ENCODE measurements at regions not wholly inside any gene's neighbourhood (a gene's known extent, or its start where the extent isn't known, plus 50 kb on each side); places are given as distances from the start of the nearest gene placed in this dataset.

DNA sequence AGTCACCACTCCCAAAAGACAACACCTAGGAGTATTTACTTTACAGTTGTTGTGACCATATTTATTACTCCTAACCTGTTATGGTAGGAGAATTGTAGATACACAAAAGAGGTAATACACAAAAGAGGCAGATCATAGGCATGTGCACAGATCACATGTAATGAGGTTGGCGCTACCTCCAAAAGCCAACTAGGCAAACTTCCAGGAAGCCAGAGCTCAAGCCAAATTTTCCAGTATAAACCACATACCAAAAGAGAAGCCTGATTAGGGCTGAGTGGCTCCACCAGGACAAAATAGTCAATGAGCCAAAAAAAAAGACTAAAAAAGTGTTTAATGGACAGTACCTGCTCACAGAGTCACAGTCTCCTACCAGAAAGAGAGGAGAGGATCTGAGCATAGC, 195.0 kb upstream of the PBX1 start:
- H3K27ac ChIP-seq (ENCODE audit: low read depth, low read length, severe bottlenecking) = no peak overlapping the region
- H3K36me3 ChIP-seq (ENCODE audit: control insufficient read depth, insufficient read depth, low read length) = no peaks in the 10 kb centered on the region
- H3K9me3 ChIP-seq (ENCODE audit: control insufficient read depth, low read length) = no peaks in the 10 kb centered on the region
- no peaks in the 10 kb centered on the region for H3K4me1 ChIP-seq (ENCODE audit: control insufficient read depth, insufficient read depth, low read length, poor library complexity, severe bottlenecking)
- WGBS, 2 experiments (ENCODE audit: insufficient coverage in 2 of 2) = 100% methylated on average over 1 of the region's 1 CpG; no CpG with 5 or more reads in 1 of the 2 experiments
- no peak overlapping the region for H3K4me3 ChIP-seq (ENCODE audit: extremely low read depth, insufficient read depth, low read length, poor library complexity, severe bottlenecking)

GRCh38 chr1:164366014-164366413, 193.0 kb upstream of the PBX1 start:
- H3K4me1 ChIP-seq (ENCODE audit: control insufficient read depth, insufficient read depth, low read length, poor library complexity, severe bottlenecking) = no peaks in the 10 kb centered on the region
- no peak overlapping the region for H3K27ac ChIP-seq (ENCODE audit: low read depth, low read length, severe bottlenecking)
- H3K36me3 ChIP-seq (ENCODE audit: control insufficient read depth, insufficient read depth, low read length) = no peaks in the 10 kb centered on the region
- no peaks in the 10 kb centered on the region for H3K9me3 ChIP-seq (ENCODE audit: control insufficient read depth, low read length)
- WGBS, 2 experiments (ENCODE audit: insufficient coverage in 2 of 2) = no CpG with 5 or more reads among the region's 1 CpG
- no peak overlapping the region for H3K4me3 ChIP-seq (ENCODE audit: extremely low read depth, insufficient read depth, low read length, poor library complexity, severe bottlenecking)

DNA sequence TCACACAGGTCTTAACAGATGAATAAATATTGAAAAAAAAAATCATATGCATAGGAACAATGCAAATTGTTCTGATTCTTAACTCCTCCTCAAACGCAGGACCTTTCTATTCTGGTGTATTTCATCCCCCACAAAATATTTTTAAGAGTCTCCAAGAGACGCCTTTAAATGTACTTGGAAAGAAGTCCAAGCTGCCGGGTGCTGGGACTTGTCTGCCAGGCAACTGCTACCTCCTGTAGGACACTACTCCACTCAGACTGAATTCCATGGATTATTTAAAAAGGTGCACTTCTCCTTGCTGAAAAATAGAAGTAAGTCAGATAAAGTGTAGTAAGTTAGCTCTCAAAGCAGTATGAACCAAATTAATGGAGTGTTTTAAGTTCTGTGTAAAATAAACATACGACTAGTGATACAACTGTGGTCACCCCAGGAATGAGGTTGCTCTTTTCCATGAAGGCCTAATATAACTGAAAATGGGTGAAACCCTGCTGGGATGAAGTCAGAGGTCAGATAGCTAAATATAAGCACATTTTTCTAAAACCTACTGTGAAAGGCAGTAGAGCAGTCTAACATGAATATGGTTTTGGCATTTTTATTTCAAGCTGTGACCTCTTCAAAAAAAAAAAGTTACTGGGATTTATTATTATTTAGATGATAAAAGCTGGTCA, 189.2 kb upstream of the PBX1 start:
- Histone ChIP-seq H3K36me3 (ENCODE audit: control insufficient read depth, insufficient read depth, low read length) (no peaks in the 10 kb centered on the region), H3K4me3 (ENCODE audit: extremely low read depth, insufficient read depth, low read length, poor library complexity, severe bottlenecking) (no peak overlapping the region), H3K4me1 (ENCODE audit: control insufficient read depth, insufficient read depth, low read length, poor library complexity, severe bottlenecking) (no peaks in the 10 kb centered on the region), H3K9me3 (ENCODE audit: control insufficient read depth, low read length) (no peaks in the 10 kb centered on the region), H3K27ac (ENCODE audit: low read depth, low read length, severe bottlenecking) (no peak overlapping the region)
- WGBS, 2 experiments (ENCODE audit: insufficient coverage in 2 of 2) = 86 to 100% methylated on average over 2 to 3 of the region's 4 CpGs

- Histone ChIP-seq H3K4me1 (ENCODE audit: control insufficient read depth, insufficient read depth, low read length, poor library complexity, severe bottlenecking) (no peaks in the 10 kb centered on the region), H3K9me3 (ENCODE audit: control insufficient read depth, low read length) (no peaks in the 10 kb centered on the region), H3K4me3 (ENCODE audit: extremely low read depth, insufficient read depth, low read length, poor library complexity, severe bottlenecking) (no peak overlapping the region), H3K27ac (ENCODE audit: low read depth, low read length, severe bottlenecking) (no peak overlapping the region), H3K36me3 (ENCODE audit: control insufficient read depth, insufficient read depth, low read length) (no peaks in the 10 kb centered on the region)
- WGBS, 2 experiments (ENCODE audit: insufficient coverage in 2 of 2) = 83 to 88% methylated on average over 1 to 2 of the region's 4 CpGs
Measured at GRCh38 chr1:164380893-164381292, 178.1 kb upstream of the PBX1 start.

DNA sequence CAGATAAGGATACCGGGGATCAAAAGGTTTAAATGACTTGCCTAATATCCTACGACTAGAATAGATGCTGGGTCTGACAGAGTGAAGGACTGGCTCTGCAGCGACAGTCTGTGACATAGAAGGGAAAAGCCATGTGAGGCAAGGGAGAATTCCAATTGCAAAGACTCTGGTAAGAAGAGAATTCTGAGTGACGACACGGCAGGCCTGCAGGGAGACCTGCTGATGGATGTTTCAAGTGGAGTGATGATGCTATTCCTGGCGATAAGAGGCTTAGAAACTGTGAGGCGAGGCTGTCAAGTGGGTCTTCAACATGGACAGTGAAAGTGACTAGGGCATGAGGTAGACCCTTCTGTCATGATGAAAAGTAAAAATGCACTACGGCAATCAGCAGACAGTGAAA, 176.6 kb upstream of the PBX1 start:
- H3K4me1 ChIP-seq (ENCODE audit: control insufficient read depth, insufficient read depth, low read length, poor library complexity, severe bottlenecking) = no peaks in the 10 kb centered on the region

GRCh38 chr1:164384262-164384661, 174.7 kb upstream of the PBX1 start:
- WGBS, 2 experiments (ENCODE audit: insufficient coverage in 2 of 2) = 100% methylated on average over 2 of the region's 3 CpGs; no CpG with 5 or more reads in 1 of the 2 experiments
- Histone ChIP-seq H3K4me1 (ENCODE audit: control insufficient read depth, insufficient read depth, low read length, poor library complexity, severe bottlenecking) (no peaks in the 10 kb centered on the region), H3K9me3 (ENCODE audit: control insufficient read depth, low read length) (no peaks in the 10 kb centered on the region), H3K27ac (ENCODE audit: low read depth, low read length, severe bottlenecking) (no peak overlapping the region), H3K4me3 (ENCODE audit: extremely low read depth, insufficient read depth, low read length, poor library complexity, severe bottlenecking) (no peak overlapping the region), H3K36me3 (ENCODE audit: control insufficient read depth, insufficient read depth, low read length) (no peaks in the 10 kb centered on the region)

More for the DNA sequence above, 176.6 kb upstream of the PBX1 start:
- H3K27ac ChIP-seq (ENCODE audit: low read depth, low read length, severe bottlenecking) = no peak overlapping the region
- 79 to 83% methylated on average over 6 to 7 of the region's 8 CpGs for WGBS, 2 experiments (ENCODE audit: insufficient coverage in 2 of 2)
- H3K9me3 ChIP-seq (ENCODE audit: control insufficient read depth, low read length) = no peaks in the 10 kb centered on the region
- no peak overlapping the region for H3K4me3 ChIP-seq (ENCODE audit: extremely low read depth, insufficient read depth, low read length, poor library complexity, severe bottlenecking)
- no peaks in the 10 kb centered on the region for H3K36me3 ChIP-seq (ENCODE audit: control insufficient read depth, insufficient read depth, low read length)

- no peaks in the 10 kb centered on the region for H3K9me3 ChIP-seq (ENCODE audit: control insufficient read depth, low read length)
- 33 to 43% methylated on average over 1 of the region's 2 CpGs for WGBS, 2 experiments (ENCODE audit: insufficient coverage in 2 of 2)
- no peak overlapping the region for H3K4me3 ChIP-seq (ENCODE audit: extremely low read depth, insufficient read depth, low read length, poor library complexity, severe bottlenecking)
- no peaks in the 10 kb centered on the region for H3K36me3 ChIP-seq (ENCODE audit: control insufficient read depth, insufficient read depth, low read length)
- no peak overlapping the region for H3K27ac ChIP-seq (ENCODE audit: low read depth, low read length, severe bottlenecking)
- no peaks in the 10 kb centered on the region for H3K4me1 ChIP-seq (ENCODE audit: control insufficient read depth, insufficient read depth, low read length, poor library complexity, severe bottlenecking)
Measured at GRCh38 chr1:164417016-164417704, 141.8 kb upstream of the PBX1 start.

- Histone ChIP-seq H3K4me1 (ENCODE audit: control insufficient read depth, insufficient read depth, low read length, poor library complexity, severe bottlenecking) (no peaks in the 10 kb centered on the region), H3K36me3 (ENCODE audit: control insufficient read depth, insufficient read depth, low read length) (no peaks in the 10 kb centered on the region), H3K4me3 (ENCODE audit: extremely low read depth, insufficient read depth, low read length, poor library complexity, severe bottlenecking) (no peak overlapping the region), H3K27ac (ENCODE audit: low read depth, low read length, severe bottlenecking) (no peak overlapping the region), H3K9me3 (ENCODE audit: control insufficient read depth, low read length) (no peaks in the 10 kb centered on the region)
- 100% methylated on average over 1 of the region's 1 CpG; no CpG with 5 or more reads in 1 of the 2 experiments for WGBS, 2 experiments (ENCODE audit: insufficient coverage in 2 of 2)
Measured at GRCh38 chr1:164423136-164423535, 135.8 kb upstream of the PBX1 start.

DNA sequence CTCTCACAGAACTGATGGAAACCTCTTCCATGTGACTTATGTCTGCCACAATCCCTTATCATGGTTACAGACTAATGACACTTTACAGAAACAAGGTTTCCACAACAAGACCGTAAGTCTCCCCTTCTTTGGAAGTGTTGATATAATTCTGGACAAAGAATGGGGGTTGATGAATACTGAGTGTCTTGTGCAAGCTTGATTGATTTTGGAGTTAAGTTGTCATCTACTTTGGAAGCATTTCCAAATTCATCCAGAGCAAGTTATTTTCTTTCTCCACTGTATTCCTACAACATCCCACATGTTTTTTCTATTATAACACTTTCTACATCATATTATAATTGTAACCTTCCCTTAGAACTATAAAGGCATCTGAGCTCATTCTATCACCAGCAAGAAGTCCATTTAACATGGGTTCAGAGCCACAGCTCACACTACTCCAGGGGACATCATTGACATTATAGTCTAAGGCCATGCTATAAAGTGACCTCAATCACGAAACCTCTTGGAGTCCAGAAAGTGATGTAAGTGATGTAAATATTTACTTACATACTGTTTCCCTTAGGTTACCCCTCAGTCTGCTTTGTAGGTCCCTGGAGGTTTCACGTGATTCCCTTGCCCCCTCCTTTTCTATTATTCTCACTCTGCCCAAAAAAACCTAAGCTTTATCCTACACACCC, 125.7 kb upstream of the PBX1 start:
- Histone ChIP-seq H3K27ac (ENCODE audit: low read depth, low read length, severe bottlenecking) (no peak overlapping the region), H3K9me3 (ENCODE audit: control insufficient read depth, low read length) (no peaks in the 10 kb centered on the region), H3K4me3 (ENCODE audit: extremely low read depth, insufficient read depth, low read length, poor library complexity, severe bottlenecking) (no peak overlapping the region), H3K4me1 (ENCODE audit: control insufficient read depth, insufficient read depth, low read length, poor library complexity, severe bottlenecking) (no peaks in the 10 kb centered on the region), H3K36me3 (ENCODE audit: control insufficient read depth, insufficient read depth, low read length) (no peaks in the 10 kb centered on the region)
- WGBS, 2 experiments (ENCODE audit: insufficient coverage in 2 of 2) = 92% methylated on average over 2 of the region's 3 CpGs; no CpG with 5 or more reads in 1 of the 2 experiments

DNA sequence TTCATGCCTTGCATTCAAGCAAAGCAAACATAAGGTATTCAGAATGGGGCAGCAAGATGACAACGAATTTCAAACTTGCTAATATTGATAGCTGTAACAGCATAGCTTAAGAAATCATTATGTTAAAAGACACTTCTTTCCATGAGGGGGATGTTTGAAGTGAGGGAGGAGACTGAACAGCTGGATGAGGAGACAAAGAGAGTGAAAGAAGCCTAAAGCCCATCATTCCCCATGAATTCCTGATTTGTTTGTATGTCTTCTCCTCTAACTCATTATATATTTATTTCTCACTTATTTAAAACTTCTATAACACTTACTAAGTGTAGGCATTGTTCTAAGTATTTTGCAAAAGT, 125.2 kb upstream of the PBX1 start:
- Histone ChIP-seq H3K36me3 (ENCODE audit: control insufficient read depth, insufficient read depth, low read length) (no peaks in the 10 kb centered on the region), H3K9me3 (ENCODE audit: control insufficient read depth, low read length) (no peaks in the 10 kb centered on the region), H3K4me1 (ENCODE audit: control insufficient read depth, insufficient read depth, low read length, poor library complexity, severe bottlenecking) (no peaks in the 10 kb centered on the region), H3K4me3 (ENCODE audit: extremely low read depth, insufficient read depth, low read length, poor library complexity, severe bottlenecking) (no peak overlapping the region), H3K27ac (ENCODE audit: low read depth, low read length, severe bottlenecking) (no peak overlapping the region)
- WGBS, 2 experiments (ENCODE audit: insufficient coverage in 2 of 2) = no CpG with 5 or more reads among the region's 1 CpG

- Histone ChIP-seq H3K27ac (ENCODE audit: low read depth, low read length, severe bottlenecking) (no peak overlapping the region), H3K36me3 (ENCODE audit: control insufficient read depth, insufficient read depth, low read length) (no peaks in the 10 kb centered on the region), H3K4me1 (ENCODE audit: control insufficient read depth, insufficient read depth, low read length, poor library complexity, severe bottlenecking) (no peaks in the 10 kb centered on the region), H3K9me3 (ENCODE audit: control insufficient read depth, low read length) (no peaks in the 10 kb centered on the region), H3K4me3 (ENCODE audit: extremely low read depth, insufficient read depth, low read length, poor library complexity, severe bottlenecking) (no peak overlapping the region)
- WGBS, 2 experiments (ENCODE audit: insufficient coverage in 2 of 2) = no CpG with 5 or more reads among the region's 1 CpG
Measured at GRCh38 chr1:164440232-164440631, 118.8 kb upstream of the PBX1 start.
